WTC11 (cell line): ENCODE measurements at regions not wholly inside any gene's neighbourhood (a gene's known extent, or its start where the extent isn't known, plus 50 kb on each side); places are given as distances from the start of the nearest gene placed in this dataset.

ENCODE experiments used
- CREB1 ChIP-seq: sonication (generic); formaldehyde crosslinking; IDR thresholded peaks from 2 replicates; pipeline ENCODE4 v1.8.0; 2023; ENCODE audit warnings: mild to moderate bottlenecking, missing genetic modification reagents
- MXD4 ChIP-seq: fragments of 250-450 bp; sonication (Bioruptor Pico); IDR thresholded peaks from 2 replicates; pipeline ENCODE4 v1.8.0; 2021; ENCODE audit warnings: mild to moderate bottlenecking, moderate library complexity, borderline replicate concordance
- NFE2L1 ChIP-seq: sonication (generic); formaldehyde crosslinking; IDR thresholded peaks from 2 replicates; pipeline ENCODE4 v1.8.1; 2023; ENCODE audit warnings: missing genetic modification reagents
- SP1 ChIP-seq: sonication (generic); formaldehyde crosslinking; conservative IDR thresholded peaks from 2 replicates; pipeline ENCODE4 v1.8.1; 2022; ENCODE audit warnings: missing genetic modification reagents
- TCF7 ChIP-seq: sonication (generic); formaldehyde crosslinking; IDR thresholded peaks from 2 replicates; pipeline ENCODE4 v1.8.0; 2022; ENCODE audit warnings: mild to moderate bottlenecking, low read depth, missing genetic modification reagents, moderate library complexity
- TEAD4 ChIP-seq: sonication (generic); formaldehyde crosslinking; IDR thresholded peaks from 2 replicates; pipeline ENCODE4 v1.8.0; 2022; ENCODE audit warnings: mild to moderate bottlenecking, missing genetic modification reagents
- ZBTB21 ChIP-seq: sonication (generic); formaldehyde crosslinking; IDR thresholded peaks from 2 replicates; pipeline ENCODE4 v1.8.1; 2023; ENCODE audit warnings: mild to moderate bottlenecking, missing genetic modification reagents, borderline replicate concordance
- TF ChIP-seq, protein P1 (sequence below): fragments of 200-600 bp; IDR thresholded peaks from 2 replicates; pipeline ENCODE4 v1.8.0; 2022; ENCODE audit warnings: antibody characterized with exemption
- TF ChIP-seq, protein P2 (sequence below): sonication (generic); formaldehyde crosslinking; IDR thresholded peaks from 2 replicates; pipeline ENCODE4 v1.8.0; 2022; ENCODE audit warnings: mild to moderate bottlenecking, missing genetic modification reagents
- TF ChIP-seq, protein P3 (sequence below): sonication (generic); formaldehyde crosslinking; IDR thresholded peaks from 2 replicates; pipeline ENCODE4 v1.8.0; 2022; ENCODE audit warnings: mild to moderate bottlenecking, missing genetic modification reagents
- TF ChIP-seq, protein P4 (sequence below): sonication (generic); formaldehyde crosslinking; IDR thresholded peaks from 2 replicates; pipeline ENCODE4 v1.8.1; 2023; ENCODE audit warnings: mild to moderate bottlenecking, moderate library complexity, missing genetic modification reagents
- TF ChIP-seq, protein P5 (sequence below): sonication (generic); formaldehyde crosslinking; conservative IDR thresholded peaks from 2 replicates; pipeline ENCODE4 v1.8.1; 2022; ENCODE audit warnings: mild to moderate bottlenecking, missing genetic modification reagents
- TF ChIP-seq, protein P6 (sequence below): sonication (generic); formaldehyde crosslinking; IDR thresholded peaks from 2 replicates; pipeline ENCODE4 v1.8.1; 2023; ENCODE audit warnings: mild to moderate bottlenecking, missing genetic modification reagents, moderate library complexity
- TF ChIP-seq, protein P7 (sequence below): sonication (generic); formaldehyde crosslinking; IDR thresholded peaks from 2 replicates; pipeline ENCODE4 v1.8.1; 2022; ENCODE audit warnings: low read depth, mild to moderate bottlenecking, moderate library complexity, missing genetic modification reagents, borderline replicate concordance

DNA sequence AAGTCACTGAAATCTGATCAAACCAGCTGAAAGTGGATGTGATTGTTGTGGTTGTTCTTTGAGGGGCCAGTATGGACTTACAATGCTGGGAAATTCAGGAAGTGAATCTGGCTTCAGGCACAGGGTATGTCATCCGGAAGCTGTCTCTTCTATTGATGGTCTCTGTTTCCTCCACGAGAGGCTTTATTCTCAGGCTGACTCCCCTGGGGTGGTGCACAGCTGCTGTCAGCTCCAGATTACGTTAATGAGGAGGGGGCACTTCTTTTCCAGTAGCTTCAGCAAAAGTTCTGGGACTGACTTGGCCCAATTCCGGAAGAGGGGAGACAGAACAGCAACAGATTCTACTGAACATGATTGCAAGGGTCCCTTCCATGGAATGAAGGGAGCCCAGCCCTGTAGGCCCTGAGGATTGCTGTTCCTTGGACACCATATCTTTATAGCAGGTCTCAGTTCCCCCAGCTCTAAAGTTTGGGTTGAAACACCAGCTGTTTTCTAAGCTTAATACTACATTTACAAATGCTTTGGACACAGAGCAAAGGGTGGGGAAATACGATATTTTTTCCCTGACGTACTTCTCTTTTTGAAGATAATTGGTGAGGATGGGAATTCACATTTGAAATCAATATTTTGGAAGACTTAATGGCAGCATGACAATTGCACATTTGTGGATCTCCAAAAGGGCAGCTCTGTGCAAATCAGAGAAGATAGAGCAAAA is 400.9 kb downstream of the TSN start:
- TF ChIP-seq, protein P1, sequence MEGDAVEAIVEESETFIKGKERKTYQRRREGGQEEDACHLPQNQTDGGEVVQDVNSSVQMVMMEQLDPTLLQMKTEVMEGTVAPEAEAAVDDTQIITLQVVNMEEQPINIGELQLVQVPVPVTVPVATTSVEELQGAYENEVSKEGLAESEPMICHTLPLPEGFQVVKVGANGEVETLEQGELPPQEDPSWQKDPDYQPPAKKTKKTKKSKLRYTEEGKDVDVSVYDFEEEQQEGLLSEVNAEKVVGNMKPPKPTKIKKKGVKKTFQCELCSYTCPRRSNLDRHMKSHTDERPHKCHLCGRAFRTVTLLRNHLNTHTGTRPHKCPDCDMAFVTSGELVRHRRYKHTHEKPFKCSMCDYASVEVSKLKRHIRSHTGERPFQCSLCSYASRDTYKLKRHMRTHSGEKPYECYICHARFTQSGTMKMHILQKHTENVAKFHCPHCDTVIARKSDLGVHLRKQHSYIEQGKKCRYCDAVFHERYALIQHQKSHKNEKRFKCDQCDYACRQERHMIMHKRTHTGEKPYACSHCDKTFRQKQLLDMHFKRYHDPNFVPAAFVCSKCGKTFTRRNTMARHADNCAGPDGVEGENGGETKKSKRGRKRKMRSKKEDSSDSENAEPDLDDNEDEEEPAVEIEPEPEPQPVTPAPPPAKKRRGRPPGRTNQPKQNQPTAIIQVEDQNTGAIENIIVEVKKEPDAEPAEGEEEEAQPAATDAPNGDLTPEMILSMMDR, result no peak
- TF ChIP-seq, protein P2, sequence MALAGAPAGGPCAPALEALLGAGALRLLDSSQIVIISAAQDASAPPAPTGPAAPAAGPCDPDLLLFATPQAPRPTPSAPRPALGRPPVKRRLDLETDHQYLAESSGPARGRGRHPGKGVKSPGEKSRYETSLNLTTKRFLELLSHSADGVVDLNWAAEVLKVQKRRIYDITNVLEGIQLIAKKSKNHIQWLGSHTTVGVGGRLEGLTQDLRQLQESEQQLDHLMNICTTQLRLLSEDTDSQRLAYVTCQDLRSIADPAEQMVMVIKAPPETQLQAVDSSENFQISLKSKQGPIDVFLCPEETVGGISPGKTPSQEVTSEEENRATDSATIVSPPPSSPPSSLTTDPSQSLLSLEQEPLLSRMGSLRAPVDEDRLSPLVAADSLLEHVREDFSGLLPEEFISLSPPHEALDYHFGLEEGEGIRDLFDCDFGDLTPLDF (CRISPR knock-in tag), result no peak
- TF ChIP-seq, protein P3, sequence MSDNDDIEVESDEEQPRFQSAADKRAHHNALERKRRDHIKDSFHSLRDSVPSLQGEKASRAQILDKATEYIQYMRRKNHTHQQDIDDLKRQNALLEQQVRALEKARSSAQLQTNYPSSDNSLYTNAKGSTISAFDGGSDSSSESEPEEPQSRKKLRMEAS, result no peak
- TF ChIP-seq CREB1 (CRISPR knock-in tag) (no peak), MXD4 (CRISPR knock-in tag) (no peak), SP1 (CRISPR knock-in tag) (no peak), NFE2L1 (no peak), TCF7 (no peak), TEAD4 (CRISPR knock-in tag) (no peak), ZBTB21 (CRISPR knock-in tag) (no peak)
- TF ChIP-seq, protein P4, sequence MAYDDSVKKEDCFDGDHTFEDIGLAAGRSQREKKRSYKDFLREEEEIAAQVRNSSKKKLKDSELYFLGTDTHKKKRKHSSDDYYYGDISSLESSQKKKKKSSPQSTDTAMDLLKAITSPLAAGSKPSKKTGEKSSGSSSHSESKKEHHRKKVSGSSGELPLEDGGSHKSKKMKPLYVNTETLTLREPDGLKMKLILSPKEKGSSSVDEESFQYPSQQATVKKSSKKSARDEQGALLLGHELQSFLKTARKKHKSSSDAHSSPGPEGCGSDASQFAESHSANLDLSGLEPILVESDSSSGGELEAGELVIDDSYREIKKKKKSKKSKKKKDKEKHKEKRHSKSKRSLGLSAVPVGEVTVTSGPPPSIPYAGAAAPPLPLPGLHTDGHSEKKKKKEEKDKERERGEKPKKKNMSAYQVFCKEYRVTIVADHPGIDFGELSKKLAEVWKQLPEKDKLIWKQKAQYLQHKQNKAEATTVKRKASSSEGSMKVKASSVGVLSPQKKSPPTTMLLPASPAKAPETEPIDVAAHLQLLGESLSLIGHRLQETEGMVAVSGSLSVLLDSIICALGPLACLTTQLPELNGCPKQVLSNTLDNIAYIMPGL (CRISPR knock-in tag), result no peak
- TF ChIP-seq, protein P5, sequence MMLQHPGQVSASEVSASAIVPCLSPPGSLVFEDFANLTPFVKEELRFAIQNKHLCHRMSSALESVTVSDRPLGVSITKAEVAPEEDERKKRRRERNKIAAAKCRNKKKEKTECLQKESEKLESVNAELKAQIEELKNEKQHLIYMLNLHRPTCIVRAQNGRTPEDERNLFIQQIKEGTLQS (CRISPR knock-in tag), result no peak
- TF ChIP-seq, protein P6, sequence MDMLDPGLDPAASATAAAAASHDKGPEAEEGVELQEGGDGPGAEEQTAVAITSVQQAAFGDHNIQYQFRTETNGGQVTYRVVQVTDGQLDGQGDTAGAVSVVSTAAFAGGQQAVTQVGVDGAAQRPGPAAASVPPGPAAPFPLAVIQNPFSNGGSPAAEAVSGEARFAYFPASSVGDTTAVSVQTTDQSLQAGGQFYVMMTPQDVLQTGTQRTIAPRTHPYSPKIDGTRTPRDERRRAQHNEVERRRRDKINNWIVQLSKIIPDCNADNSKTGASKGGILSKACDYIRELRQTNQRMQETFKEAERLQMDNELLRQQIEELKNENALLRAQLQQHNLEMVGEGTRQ (CRISPR knock-in tag), result no peak
- TF ChIP-seq, protein P7, sequence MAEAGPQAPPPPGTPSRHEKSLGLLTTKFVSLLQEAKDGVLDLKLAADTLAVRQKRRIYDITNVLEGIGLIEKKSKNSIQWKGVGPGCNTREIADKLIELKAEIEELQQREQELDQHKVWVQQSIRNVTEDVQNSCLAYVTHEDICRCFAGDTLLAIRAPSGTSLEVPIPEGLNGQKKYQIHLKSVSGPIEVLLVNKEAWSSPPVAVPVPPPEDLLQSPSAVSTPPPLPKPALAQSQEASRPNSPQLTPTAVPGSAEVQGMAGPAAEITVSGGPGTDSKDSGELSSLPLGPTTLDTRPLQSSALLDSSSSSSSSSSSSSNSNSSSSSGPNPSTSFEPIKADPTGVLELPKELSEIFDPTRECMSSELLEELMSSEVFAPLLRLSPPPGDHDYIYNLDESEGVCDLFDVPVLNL (CRISPR knock-in tag), result no peak
